TTC549 (cell line): ENCODE measurements at regions not wholly inside any gene's neighbourhood (a gene's known extent, or its start where the extent isn't known, plus 50 kb on each side); places are given as distances from the start of the nearest gene placed in this dataset.

Experiments
- FAIRE-seq: peaks from 2 replicates; lab custom pipeline; 2012; peaks lifted over from hg19 to GRCh38; lab: Jason Lieb, UNC

DNA sequence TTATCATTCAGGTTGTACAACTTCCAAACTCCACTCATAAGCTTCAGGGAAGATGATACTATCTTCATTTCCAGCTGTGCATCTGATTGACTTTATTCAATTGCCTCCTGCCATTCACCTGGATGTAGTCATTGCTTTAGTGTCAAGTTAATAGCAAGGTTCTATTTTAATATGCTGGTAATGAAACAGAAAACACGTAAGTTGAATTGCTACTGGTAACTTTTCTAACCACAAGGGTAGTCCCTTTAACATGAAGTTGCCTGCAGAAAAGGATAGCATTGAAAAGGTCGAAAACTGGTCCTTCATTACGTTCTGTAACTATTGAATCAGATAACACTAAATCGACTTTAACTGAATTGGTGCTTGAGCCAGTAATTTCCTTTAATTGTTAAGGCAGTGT, 459.4 kb upstream of the CDH6 start:
- no peak for FAIRE-seq

DNA sequence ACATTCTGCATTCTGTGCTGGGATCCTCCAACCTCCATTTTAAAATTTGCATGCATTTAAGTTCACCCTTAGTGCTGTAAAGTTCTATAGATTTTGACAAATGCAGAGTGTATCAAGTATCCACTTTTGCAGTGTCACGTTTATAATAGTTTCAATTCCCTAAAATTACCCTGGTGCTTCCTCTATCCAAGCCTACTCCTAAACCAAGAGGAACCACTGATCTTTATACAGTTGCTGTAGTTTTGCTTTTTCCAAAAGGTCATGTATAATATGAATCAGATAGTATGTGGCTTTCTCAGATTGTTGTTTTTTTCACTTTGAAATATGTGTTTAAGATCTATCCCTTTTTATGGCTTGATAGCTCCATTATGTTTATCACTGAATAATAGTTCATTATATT, 468.4 kb upstream of the CDH6 start:
- FAIRE-seq, result no peak

DNA sequence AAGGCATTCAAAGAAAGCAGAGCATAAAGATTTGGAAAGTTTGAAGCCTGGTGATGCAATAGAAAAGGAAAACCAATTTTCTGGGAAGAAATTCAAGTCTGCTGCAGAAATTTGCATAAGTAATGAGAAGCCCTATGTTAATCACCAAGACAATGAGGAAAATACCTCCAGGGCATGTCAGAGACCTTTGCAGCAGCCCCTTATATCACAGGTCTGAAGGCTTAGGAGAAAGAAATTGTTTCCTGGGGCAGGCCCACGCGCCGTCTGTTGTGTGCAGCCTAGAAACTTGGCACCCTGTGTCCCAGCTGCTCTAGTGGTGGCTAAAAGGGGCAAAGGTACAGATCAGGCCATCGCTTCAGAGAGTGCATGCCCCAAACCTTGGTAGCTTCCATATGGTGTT, 495.3 kb upstream of the CDH6 start:
- no peak for FAIRE-seq

DNA sequence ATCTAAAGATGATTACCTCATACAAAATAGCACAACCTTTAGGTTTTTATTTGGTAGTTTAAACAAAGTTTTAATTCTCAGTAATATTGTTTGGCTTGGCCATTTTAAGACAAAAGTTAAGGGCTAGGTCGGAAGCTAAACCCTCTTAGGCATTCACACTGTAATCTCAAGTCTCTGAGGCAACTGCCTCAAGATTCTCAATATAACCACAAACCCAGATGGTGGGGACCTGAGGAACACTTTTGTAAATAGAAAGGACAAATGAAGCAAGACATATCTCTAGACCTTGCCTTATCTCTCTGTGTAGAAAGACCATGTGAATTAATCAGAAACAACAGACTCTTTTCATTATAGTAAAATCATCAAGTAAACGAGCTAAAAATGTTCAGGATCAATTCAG, 500.2 kb upstream of the CDH6 start:
- FAIRE-seq, result no peak

DNA sequence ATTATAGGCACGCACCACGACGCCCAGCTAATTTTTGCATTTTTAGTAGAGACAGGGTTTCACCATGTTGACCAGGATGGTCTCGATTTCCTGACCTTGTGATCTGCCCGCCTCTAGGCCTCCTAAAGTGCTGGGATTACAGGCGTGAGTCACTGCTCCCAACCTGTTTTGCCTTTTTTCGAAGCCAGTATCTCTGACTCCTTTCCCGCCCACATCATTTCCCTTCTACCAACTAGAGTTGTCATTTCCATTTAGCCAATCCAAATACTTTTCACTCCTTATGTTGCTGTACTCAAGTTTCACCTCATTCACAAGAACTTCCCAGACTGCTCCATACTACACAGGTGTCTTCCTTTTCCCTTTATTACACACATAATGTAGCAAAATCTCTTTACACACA, 502.6 kb upstream of the CDH6 start:
- no peak for FAIRE-seq

DNA sequence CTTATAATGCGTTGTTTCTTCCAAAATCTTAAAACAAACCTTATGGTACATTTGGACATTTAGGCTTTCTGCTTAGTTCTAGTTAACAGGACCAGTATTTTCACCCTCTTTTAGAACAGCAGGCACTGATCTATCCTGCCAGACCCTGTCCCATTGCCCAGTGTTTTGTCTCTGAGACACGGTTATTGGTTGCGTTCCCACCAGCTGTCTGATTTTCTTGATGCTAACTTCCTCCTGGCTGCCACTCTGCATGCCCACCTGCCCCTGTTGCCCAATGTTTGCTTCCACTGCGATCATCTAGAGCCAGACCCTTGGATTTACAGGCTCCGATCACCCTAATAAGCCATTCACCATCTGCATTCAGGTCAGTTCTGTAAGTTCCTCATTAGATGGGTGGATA, 506.0 kb upstream of the CDH6 start:
- no peak for FAIRE-seq

DNA sequence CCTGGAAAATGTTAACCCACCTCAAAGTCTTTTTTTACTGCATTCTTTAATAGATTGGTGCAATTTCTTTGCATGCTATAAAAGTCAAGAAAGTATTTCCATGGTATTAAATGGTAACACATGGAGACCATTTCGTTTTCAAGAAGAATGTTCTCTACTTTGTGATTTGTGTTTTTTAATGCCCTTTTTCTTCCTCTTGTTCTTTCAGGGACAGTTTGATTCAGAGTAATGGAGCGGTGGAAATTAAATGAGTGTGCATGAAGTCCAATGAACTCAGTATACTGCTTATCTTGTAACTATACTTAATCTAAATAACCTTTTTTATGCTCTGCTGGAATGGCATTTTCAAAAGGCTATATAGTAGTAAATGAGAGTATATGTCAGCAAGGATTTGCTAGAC, 507.0 kb upstream of the CDH6 start:
- FAIRE-seq, result no peak

DNA sequence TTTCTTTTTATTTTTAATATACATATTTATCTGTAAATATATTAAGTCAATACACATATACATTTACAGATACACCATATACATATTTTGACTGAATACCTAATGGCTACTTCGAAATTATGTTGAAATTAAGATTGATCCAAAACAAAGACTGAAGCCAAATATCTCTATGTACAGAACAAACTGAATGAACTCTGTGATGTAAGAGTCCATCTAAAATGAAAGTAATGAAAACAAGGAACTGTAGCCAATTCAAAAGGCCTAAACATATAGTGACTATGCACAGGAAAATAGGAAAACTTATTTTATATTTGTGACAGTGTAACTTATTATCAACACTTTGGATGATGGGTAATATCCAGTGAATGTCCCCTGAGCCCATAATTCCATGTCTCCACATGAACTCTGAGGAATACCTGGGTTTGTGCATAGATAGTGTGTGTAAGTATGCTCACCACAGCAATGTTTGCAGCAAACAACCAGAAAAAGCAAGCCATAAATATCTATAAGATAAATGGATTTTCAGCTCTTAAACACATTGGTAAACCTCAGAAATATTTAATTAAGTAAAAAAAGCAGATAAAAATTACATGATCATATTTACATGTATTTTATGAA, 517.2 kb upstream of the CDH6 start:
- FAIRE-seq, result no peak

DNA sequence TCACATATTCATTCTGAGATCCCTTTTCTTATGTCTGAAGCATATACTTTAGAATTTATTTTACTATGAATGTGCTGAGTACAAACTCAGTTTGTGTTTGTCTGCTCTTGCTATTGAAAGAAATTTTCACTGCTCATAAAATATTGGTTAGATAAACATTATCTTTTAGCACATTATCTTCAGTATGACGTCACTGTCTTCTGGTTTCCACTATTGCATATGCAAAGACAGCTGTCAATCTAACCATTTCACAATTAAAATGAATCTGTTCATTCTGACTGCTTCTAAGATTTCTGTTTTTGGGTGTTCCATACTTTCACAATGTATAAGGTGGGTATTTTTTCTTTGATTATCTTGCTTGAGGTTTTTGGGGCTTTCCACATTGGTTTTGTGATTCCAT, 526.2 kb upstream of the CDH6 start:
- FAIRE-seq, result no peak

DNA sequence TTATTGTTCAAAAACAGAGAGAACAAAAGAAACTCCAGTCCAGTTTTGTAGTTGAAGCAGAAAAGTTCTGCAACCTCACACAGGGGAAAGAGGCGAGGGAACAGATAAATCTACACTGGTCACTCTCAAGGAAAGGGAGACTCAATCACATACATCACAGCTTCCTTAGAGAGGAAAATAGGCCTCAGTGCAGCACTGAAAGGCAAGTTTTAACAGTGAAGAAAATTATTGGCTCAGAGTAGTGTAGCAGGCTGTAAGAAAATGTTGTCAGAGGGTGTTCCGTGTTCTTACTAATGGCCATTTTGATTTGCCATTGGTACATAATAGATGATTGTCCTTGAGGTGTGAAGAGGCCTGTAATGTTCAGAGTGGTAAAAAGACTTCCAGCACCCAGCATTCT, 530.0 kb upstream of the CDH6 start:
- no peak for FAIRE-seq

DNA sequence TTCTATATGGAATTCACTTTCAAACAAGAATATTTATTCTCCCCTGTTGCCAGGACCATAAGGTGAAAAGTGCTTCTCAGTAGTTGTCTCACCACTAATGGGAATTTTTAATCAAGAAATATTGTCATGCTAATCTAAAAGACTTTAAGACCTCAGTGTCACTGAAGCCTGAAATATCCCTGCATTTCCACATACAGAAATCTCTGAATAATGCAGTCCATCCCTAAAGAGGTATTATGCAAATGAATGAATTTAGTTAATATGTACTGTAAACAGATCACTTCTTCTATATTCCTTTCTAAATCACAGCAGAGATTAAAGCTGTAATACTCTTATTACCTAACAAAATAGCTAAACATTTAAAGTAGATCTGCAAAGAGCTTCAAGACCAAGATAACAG, 531.1 kb upstream of the CDH6 start:
- FAIRE-seq, result no peak

DNA sequence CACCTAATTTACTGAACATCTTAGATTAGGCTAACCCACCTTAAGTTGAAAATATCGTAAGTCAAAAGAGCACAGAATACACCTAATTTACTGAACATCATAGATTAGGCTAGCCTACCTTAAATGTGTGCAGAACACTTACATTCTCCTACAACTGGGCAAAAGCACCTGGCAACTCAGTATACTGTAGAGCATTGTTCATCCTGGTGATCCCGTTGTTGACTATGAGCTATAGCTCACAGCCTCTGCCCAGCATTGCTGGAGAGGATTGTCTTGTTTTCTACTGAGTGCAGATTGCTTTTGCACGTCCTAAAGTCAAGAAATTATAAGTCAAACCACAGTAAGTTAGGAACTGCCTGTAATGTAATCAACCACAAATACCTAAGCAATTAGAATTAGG, 531.8 kb upstream of the CDH6 start:
- no peak for FAIRE-seq

DNA sequence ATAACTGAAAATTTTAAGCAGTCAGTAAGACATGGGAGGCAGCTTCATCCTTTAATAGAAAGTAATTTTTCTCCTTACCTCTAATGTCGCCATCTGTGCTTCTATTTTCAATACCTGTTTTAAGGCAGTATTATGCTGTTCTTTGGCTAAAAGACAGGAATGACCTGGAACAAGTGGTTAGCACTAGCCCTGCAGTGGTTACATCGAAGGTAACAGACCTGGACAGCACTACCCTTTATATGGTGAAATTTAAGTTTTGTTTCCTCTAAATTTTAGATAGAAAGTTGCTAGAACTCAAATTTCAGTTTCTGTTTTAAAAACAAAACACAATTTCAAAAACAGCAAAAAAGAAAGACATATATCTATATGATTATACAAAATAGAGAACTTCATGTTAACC, 534.1 kb upstream of the CDH6 start:
- FAIRE-seq, result no peak

DNA sequence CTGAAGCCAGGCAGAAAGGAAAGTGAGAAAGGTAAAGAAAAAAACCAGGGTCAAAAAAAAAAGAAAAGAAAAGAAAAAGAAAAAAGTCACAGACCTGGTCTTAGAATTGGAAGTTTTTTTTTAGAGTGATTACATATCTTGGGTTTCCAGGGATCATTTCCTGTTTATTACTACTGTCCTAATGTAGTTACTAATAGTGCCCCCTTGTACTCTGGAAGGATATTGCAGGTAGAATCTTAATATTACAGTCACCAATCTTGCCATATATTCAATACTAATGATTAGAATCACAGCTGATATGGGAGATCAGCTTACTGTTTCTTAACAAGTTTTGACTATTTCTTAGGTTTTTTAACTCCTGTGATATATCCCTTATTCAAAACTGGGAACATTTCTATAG, 543.2 kb upstream of the CDH6 start:
- no peak for FAIRE-seq

DNA sequence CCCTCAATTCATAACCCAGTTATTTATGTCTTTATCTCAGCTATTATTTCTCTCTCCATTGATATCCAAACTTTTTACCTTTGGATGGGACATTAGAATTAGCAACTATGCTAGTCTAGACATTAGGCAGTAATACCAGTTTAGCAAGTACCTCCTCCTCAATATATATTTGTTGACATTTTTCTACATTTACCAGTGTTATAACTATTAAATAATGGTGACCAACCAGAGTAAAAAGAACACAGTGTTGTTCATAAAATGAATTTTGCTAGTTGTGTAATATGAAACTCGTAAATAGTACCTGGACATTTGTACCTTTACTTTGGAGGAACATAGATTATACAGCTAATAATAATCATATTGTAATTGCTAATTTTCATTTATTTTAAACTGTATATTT, 554.6 kb upstream of the CDH6 start:
- FAIRE-seq, result no peak

DNA sequence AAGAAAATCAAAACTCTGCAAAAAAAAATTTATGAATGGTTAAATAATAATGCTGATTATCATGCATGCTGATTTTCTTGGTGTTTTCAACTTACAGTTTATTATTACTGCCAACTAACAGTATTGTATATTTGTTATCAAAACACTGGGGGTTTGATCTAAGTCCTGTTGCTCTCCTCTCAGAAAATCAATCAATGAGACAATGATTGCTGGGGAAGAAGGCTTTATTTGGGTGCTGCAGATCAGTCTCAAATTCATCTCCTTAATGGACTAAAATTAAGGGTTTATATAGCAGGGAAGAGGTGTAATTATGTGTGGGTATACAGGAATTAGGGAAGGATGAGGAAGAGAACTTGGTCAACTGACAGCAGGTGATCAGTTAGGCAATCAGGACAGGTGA, 565.5 kb upstream of the CDH6 start:
- FAIRE-seq, result no peak

DNA sequence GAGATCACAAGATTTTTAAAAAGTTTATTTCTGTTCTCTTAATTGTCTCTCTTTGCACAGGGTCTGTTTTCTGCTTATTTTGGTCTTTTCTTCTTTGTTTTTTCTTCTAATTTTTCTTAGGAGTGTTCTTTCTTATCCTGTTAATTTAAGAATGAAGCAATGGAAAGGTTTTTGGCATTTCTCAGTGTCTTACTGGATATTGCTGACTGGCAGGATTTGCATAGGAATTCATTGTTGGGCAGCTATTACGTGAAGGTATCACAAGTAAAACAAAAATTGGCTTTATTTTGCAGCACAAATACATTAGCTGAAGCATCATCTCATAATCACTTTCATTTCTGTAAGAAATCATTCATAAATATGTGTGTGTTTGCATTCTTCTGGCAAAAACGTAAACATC, 566.9 kb upstream of the CDH6 start:
- no peak for FAIRE-seq

DNA sequence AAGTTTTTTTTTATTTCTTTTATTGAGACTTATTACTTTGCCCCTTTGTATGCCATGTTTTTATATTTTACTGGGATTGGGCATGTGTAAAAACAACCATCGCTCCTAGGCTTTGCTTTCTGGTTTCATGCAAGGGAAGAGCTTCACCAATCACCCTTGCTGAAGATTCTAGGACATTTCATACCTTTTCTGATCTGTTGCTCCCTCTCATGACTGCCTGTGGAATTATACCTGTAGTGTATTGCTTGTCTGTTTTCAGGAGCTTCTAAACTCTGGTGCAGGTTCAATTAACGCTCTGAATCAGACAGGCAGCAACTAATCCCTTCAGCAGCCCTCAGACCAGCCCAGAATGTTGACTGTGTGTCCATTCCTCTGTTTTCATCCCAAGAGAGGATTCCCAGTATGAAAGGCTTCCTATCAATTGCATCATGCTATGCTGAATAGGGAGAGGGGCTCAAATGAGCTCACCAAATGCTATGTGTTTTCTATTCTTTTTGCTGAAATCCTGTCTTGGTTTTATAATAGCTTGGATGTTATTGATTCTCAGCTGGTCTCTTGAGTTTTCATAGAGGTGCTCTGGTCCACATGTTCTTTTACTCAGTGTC, 572.9 kb upstream of the CDH6 start:
- no peak for FAIRE-seq

DNA sequence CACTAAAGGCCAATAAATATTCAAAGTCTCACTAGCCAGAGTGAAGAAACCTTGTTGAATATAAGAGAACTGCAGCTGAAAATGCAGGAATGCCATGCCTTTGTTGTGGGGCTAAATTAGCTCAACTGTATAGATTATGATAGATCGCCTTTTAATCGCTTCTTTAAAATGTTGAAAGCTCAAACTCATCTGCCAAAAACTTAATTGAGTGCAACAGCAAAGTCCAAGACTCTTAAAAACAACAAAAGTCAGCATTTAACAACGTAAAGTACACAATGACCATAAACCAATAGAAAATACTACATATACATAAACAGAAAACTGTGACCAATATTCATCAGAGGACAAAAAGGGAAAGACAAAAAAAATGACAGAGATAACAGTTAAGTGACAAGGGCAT, 585.0 kb upstream of the CDH6 start:
- no peak for FAIRE-seq

DNA sequence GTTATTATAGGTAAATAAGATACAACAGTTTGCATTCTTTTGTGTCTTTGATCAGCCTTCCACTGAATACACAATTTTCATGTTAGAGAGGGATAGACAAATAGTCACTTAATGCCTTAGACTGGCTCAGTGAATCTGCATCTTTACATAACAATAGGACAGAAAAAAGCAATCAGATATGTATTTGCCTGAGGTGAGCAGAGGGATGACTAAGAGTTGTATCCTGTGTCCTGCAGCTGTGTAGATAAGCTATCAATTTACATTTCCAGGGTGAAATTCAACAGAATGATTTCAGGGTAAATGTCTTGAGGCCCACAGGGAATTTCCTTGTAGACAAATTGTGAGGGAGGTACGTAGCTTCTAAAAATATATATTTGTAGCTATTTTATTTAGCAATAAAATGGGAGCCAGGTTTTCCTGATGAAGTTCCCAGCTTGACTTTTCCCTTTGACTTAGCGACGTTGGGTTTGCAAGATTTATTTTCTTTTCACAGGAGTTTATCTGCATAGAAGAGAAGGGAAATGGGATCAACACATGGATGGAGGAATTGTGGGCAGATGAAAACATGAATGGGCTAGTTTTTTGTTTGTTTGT, 586.1 kb upstream of the CDH6 start:
- no peak for FAIRE-seq

DNA sequence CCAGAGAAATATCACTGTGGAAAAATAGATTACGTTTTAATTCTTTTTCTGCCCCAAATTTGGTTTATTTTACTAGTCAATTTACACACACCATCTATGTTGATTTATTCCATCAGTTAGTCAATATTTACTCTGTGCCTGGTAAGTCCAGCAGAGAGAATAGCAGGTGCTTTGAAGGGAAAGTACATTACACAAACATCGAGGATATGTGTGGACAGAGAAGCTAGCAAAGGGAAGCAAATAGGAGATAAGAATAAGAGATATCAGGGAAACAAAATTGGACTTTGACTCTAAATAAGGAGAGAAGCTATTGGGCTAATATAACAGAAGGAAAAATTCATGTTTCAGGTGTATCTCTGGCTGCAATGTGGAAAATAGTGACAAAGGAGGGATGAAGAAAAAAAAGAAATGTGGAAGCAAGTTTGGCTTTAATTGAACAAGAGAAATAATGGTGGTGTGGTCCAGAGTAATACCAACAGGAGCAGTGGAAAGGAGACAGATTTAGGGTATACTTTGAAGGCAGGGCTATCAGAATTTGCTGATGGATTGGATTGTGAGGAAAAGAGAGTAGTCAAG, 587.7 kb upstream of the CDH6 start:
- no peak for FAIRE-seq

DNA sequence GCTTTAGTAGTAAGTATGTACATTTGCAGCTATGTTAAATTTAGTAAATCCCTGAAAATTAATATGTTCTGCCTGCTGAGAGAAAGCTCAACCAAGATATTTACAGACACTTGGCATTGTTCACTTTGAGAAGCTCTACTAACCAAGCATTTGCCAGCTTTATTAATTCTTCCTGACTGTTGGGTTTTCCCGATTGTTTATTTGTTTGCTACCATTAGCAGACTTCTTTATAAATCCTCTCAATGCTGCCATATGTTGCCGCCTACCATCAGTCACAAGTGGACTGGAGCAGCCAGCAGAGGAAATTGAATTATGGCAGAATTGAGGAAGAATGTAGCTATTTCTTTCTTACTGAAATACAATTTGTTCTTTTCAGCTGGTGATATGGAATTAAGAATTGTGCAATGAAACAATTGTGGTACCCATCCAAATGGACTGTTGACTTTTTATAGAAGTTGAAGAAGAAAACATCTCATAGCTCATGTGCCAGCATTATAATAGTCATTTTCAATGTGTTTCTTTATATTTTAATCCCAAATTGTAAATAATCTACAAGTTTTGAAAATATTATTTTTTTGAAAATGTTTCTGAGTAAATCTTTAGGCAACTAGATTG, 588.7 kb upstream of the CDH6 start:
- FAIRE-seq, result no peak

DNA sequence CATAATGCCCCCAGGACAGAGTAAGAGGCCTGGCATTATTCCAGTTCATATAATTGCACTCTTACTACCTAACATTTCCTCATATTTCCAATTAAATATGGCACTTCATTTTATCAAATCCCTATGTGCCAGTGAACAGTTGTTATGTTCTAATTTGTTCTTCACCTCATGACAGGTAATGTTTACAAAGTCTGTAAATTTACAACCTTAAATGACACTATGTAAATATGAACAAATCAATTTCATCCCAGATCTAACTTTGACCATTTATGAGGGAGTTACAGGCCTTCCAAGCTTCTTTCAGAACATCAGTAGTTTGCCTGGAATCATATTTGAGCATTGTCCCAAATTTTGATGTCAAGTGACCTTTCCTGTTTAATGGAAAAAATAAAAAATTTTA, 592.6 kb upstream of the CDH6 start:
- FAIRE-seq, result no peak
